PC-3 (cell line): ENCODE measurements at regions not wholly inside any gene's neighbourhood (a gene's known extent, or its start where the extent isn't known, plus 50 kb on each side); places are given as distances from the start of the nearest gene placed in this dataset.

ENCODE experiments used
- ATAC-seq: fragments of 200-7000 bp; cut with Tn5 transposase; 2 replicates; pipeline ENCODE4 v1.9.1; 2020; ENCODE audit warnings: mild to moderate bottlenecking, moderate library complexity
- BruUV-seq: library from RNA; stranded (reverse); fragments of 400-500 nt; replicated peaks from 2 replicates; lab custom pipeline; 2021; lab: Mats Ljungman, UMichigan
- CTCF ChIA-PET: fragments of 300-600 bp; sonication (Branson Sonifier 250); formaldehyde crosslinking; loops from one replicate; lab custom pipeline; 2022; ENCODE audit warnings: antibody characterized with exemption; lab: Charles Lee
- POLR2A ChIA-PET: fragments of 300-600 bp; sonication (Branson Sonifier 250); formaldehyde crosslinking; loops from one replicate; lab custom pipeline; 2022; ENCODE audit warnings: antibody characterized with exemption; ENCODE audit not compliant: unreplicated experiment; lab: Charles Lee
- DNase-seq: peaks from one replicate; pipeline ENCODE4 v3.0.0-alpha.2; 2015
- H2AFZ ChIP-seq: fragments of 300-600 bp; sonication (generic); 2 replicates; pipeline ENCODE4 v1.6.0; 2016; ENCODE audit warnings: antibody characterized with exemption, low read length
- H3F3A ChIP-seq: fragments of 300-600 bp; sonication (generic); one replicate; pipeline ENCODE4 v1.6.0; 2017; ENCODE audit warnings: antibody characterized with exemption, low read length, control low read depth, mild to moderate bottlenecking; ENCODE audit not compliant: unreplicated experiment
- H3K27ac ChIP-seq: fragments of 300-600 bp; sonication (generic); 2 replicates; pipeline ENCODE4 v1.5.1; 2016; ENCODE audit warnings: mild to moderate bottlenecking, low read length
- H3K27me3 ChIP-seq: fragments of 300-600 bp; sonication (generic); 2 replicates; pipeline ENCODE4 v1.6.1; 2016; ENCODE audit warnings: low read length, mixed read lengths
- H3K36me3 ChIP-seq: fragments of 300-600 bp; sonication (generic); 2 replicates; pipeline ENCODE4 v1.6.1; 2016; ENCODE audit warnings: low read depth, mixed run types, low read length, mixed read lengths
- H3K4me1 ChIP-seq: fragments of 300-600 bp; sonication (generic); 2 replicates; pipeline ENCODE4 v1.5.1; 2016; ENCODE audit warnings: low read length; ENCODE audit not compliant: insufficient read depth
- H3K4me2 ChIP-seq: fragments of 300-600 bp; sonication (generic); 2 replicates; pipeline ENCODE4 v1.6.0; 2016; ENCODE audit warnings: low read length
- H3K4me3 ChIP-seq: fragments of 300-600 bp; sonication (generic); 2 replicates; pipeline ENCODE4 v1.5.1; 2016; ENCODE audit warnings: mild to moderate bottlenecking, low read length, mixed read lengths
- H3K79me2 ChIP-seq: fragments of 300-600 bp; sonication (generic); 2 replicates; pipeline ENCODE4 v1.6.1; 2017; ENCODE audit warnings: low read length, mixed read lengths
- H3K9ac ChIP-seq: fragments of 300-600 bp; sonication (generic); 2 replicates; pipeline ENCODE4 v1.6.0; 2016; ENCODE audit warnings: mild to moderate bottlenecking, low read length
- H3K9me2 ChIP-seq: fragments of 300-600 bp; sonication (generic); replicated peaks from 2 replicates; pipeline ENCODE4 v1.6.1; 2016; ENCODE audit warnings: mixed run types, low read length, mixed read lengths
- H3K9me3 ChIP-seq: fragments of 300-600 bp; sonication (generic); 2 replicates; pipeline ENCODE4 v1.6.1; 2016; ENCODE audit warnings: low read length, mixed read lengths
- H4K20me1 ChIP-seq: fragments of 300-600 bp; sonication (generic); 2 replicates; pipeline ENCODE4 v1.6.1; 2016; ENCODE audit warnings: low read length, mixed read lengths
- EZH2 ChIP-seq: fragments of 300-600 bp; sonication (generic); IDR thresholded peaks from one replicate; pipeline ENCODE4 v1.6.1; 2017; ENCODE audit warnings: antibody characterized with exemption, mild to moderate bottlenecking, low read length; ENCODE audit not compliant: unreplicated experiment
- EZH2phosphoT487 ChIP-seq: fragments of 300-600 bp; sonication (generic); IDR thresholded peaks from 2 replicates; pipeline ENCODE4 v1.6.1; 2018; ENCODE audit warnings: mild to moderate bottlenecking, antibody characterized with exemption, low read length, borderline replicate concordance
- intact Hi-C: fragments of 100-400 bp; cut with micrococcal nuclease; formaldehyde crosslinking; loops from 2 replicates; pipeline ENCODE4 v1.9.0; 2023
- TF ChIP-seq, protein P1 (sequence below): fragments of 300-600 bp; sonication (generic); conservative IDR thresholded peaks from 2 replicates; pipeline ENCODE4 v1.5.1; 2017; ENCODE audit warnings: antibody characterized with exemption, low read depth, mild to moderate bottlenecking, low read length

DNA sequence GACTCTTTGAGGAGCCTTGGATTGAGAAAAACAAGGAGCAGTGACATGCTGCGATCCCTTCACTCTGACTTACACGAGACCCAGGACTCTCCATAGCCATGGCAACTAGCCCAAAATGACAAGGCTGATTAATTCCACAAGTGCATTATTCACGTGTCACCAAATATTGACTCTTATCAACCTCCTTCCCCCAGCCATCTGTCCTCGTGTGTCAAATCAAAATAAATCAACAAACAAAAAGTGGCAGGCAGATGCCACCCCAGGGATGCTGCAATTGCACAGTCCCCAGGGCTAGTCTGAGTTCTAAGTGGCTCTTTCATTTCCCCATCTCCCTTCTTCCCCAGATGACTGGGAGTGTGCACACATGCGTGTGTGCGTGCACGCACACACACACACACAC lies 104.9 kb downstream of the AQP9 start:
- H3K9me3 ChIP-seq = no peaks in the 10 kb centered on the region
- H3K9ac ChIP-seq = no peak overlapping the region
- no peaks in the 10 kb centered on the region for H3K79me2 ChIP-seq
- no peak for TF ChIP-seq EZH2phosphoT487
- TF ChIP-seq EZH2 = no peak
- TF ChIP-seq, protein P1, sequence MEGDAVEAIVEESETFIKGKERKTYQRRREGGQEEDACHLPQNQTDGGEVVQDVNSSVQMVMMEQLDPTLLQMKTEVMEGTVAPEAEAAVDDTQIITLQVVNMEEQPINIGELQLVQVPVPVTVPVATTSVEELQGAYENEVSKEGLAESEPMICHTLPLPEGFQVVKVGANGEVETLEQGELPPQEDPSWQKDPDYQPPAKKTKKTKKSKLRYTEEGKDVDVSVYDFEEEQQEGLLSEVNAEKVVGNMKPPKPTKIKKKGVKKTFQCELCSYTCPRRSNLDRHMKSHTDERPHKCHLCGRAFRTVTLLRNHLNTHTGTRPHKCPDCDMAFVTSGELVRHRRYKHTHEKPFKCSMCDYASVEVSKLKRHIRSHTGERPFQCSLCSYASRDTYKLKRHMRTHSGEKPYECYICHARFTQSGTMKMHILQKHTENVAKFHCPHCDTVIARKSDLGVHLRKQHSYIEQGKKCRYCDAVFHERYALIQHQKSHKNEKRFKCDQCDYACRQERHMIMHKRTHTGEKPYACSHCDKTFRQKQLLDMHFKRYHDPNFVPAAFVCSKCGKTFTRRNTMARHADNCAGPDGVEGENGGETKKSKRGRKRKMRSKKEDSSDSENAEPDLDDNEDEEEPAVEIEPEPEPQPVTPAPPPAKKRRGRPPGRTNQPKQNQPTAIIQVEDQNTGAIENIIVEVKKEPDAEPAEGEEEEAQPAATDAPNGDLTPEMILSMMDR = no peak
- no TSS peak for BruUV-seq
- intact Hi-C loops = no loop called here
- H3K4me3 ChIP-seq = no peak overlapping the region
- H3F3A ChIP-seq = no peaks in the 10 kb centered on the region
- H3K27me3 ChIP-seq = no peaks in the 10 kb centered on the region
- no peaks in the 10 kb centered on the region for H3K9me2 ChIP-seq
- ChIA-PET POLR2A (no interaction called here), CTCF (no interaction called here)
- H3K4me1 ChIP-seq = no peaks in the 10 kb centered on the region
- H3K27ac ChIP-seq = no peak overlapping the region
- no peaks in the 10 kb centered on the region for H4K20me1 ChIP-seq
- DNase-seq = no peak
- no peak overlapping the region for H2AFZ ChIP-seq
- no peak overlapping the region for H3K4me2 ChIP-seq
- H3K36me3 ChIP-seq = no peaks in the 10 kb centered on the region
- no peak for ATAC-seq

DNA sequence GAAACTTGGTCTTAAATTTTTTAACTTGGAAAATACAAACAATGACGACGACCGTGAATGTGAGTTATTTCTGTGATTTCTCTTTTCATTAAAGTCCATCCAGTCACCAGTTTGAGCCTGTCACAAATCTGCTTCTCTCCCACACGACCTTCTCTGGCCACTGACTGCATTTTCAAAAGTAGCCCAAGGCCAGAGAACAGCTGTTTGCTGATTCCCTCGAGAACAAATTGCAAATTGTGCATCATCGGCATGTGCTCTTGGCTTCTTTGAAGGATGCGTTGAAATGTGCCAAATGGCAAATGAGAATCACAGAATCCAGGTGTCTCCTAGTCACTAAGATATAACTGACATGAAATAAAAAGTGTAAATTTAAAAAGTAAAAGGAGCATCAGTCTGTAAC lies 106.4 kb downstream of the AQP9 start:
- intact Hi-C loops = no loop called here
- no peaks in the 10 kb centered on the region for H3K27me3 ChIP-seq

DNA sequence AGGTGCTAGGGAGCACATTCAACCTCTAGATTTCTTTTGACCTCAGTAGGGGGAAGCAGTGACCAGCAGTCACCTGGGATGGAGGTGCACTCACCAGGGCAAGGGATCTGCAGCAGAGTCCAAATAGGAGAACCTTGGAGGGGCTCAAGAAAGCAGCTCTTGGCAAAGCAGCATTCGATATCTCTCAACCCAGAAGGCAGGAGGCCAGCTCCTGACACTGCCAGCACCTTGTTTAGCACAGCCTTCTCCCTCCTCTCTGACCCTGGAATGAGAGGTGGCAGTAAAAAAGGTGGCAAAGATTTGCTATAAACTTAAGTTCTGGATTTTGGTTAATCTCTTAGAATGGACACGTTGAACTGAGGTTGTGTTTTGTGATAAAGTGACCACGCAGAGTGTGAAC lies 107.9 kb downstream of the AQP9 start:
- TF ChIP-seq, protein P1 = no peak
- TF ChIP-seq EZH2phosphoT487 (no peak), EZH2 (no peak)
- POLR2A ChIA-PET = no interaction called here
- no TSS peak for BruUV-seq
- no peak overlapping the region for H3K27ac ChIP-seq
- H3K4me1 ChIP-seq = no peaks in the 10 kb centered on the region
- H3F3A ChIP-seq = no peaks in the 10 kb centered on the region
- H3K9ac ChIP-seq = no peak overlapping the region
- H4K20me1 ChIP-seq = no peaks in the 10 kb centered on the region
- H3K9me2 ChIP-seq = no peaks in the 10 kb centered on the region
- intact Hi-C loops = no loop called here
- H3K27me3 ChIP-seq = no peaks in the 10 kb centered on the region
- H2AFZ ChIP-seq = no peak overlapping the region
- H3K4me2 ChIP-seq = no peak overlapping the region
- H3K36me3 ChIP-seq = no peaks in the 10 kb centered on the region
- CTCF ChIA-PET = no interaction called here
- no peak for ATAC-seq
- H3K4me3 ChIP-seq = no peak overlapping the region
- DNase-seq = no peak
- no peaks in the 10 kb centered on the region for H3K79me2 ChIP-seq
- no peaks in the 10 kb centered on the region for H3K9me3 ChIP-seq

More for the DNA sequence above, 106.4 kb downstream of the AQP9 start:
- ATAC-seq (no peak), DNase-seq (no peak)
- H4K20me1 ChIP-seq = no peaks in the 10 kb centered on the region
- H3K9ac ChIP-seq = no peak overlapping the region
- H3K4me3 ChIP-seq = no peak overlapping the region
- H3K9me2 ChIP-seq = no peaks in the 10 kb centered on the region
- TF ChIP-seq, protein P1 = no peak
- TF ChIP-seq EZH2 = no peak
- no peak for TF ChIP-seq EZH2phosphoT487
- BruUV-seq = no TSS peak
- no peak overlapping the region for H2AFZ ChIP-seq
- no peaks in the 10 kb centered on the region for H3K9me3 ChIP-seq
- ChIA-PET CTCF (no interaction called here), POLR2A (interaction anchor here (0.6 kb wide), 1 partner anchor 1056 kb away, joined by 3 read pairs; no protein-coding TSS in a partner anchor)
- H3K4me2 ChIP-seq = no peak overlapping the region
- no peaks in the 10 kb centered on the region for H3K4me1 ChIP-seq
- H3K79me2 ChIP-seq = no peaks in the 10 kb centered on the region
- no peak overlapping the region for H3K27ac ChIP-seq
- no peaks in the 10 kb centered on the region for H3F3A ChIP-seq
- no peaks in the 10 kb centered on the region for H3K36me3 ChIP-seq
